GM18511 (cell line): ENCODE measurements at regions not wholly inside any gene's neighbourhood (a gene's known extent, or its start where the extent isn't known, plus 50 kb on each side); places are given as distances from the start of the nearest gene placed in this dataset.

Experiments used
- ATAC-seq: cut with Tn5 transposase; IDR thresholded peaks from one replicate; pipeline ENCODE4 v1.9.1; 2021; ENCODE audit warnings: mild to moderate bottlenecking, moderate library complexity; ENCODE audit not compliant: unreplicated experiment

- ATAC-seq, result no peak
These were observed 103.6 kb downstream of the ACKR3 start for GRCh38 chr2:236673126-236673822.

DNA sequence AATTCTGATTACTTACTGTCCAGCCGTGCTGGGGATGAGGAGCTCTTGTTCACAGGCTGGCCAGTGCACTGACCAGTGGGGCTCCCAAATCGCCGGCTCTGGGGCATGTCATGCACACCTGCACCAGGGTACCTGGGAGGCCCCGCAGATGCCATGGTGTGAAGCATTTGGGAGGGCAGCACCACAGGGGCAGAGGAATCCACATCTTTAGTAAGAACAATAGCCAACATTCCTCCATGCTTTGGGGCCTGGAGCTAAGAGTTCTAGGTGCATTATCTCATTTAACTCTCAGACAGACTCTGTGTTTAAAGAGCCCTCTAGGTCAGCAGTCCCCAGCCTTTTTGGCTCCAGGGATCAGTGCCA is 104.2 kb downstream of the ACKR3 start:
- ATAC-seq, result no peak

DNA sequence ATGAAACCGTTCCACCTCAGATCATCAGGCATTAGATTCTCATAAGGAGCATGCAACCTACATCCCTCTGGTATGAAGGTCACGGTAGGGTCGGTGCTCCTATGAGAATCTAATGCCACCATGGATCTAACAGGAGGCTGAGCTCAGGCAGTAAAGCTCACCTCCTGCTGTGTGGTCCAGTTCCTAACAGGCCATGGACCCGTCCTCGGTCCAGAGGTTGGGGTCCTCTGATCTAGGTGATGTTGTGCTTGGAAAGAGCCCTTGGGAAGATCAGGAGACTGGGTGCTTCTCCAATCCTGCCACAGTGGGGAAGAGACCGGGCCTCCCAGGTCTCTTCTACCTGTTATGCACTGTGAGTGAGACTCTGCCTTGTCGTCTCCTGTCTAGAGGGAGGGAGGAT is 104.6 kb downstream of the ACKR3 start:
- no peak for ATAC-seq

GRCh38 chr2:236674646-236675045 is 105.0 kb downstream of the ACKR3 start:
- no peak for ATAC-seq

DNA sequence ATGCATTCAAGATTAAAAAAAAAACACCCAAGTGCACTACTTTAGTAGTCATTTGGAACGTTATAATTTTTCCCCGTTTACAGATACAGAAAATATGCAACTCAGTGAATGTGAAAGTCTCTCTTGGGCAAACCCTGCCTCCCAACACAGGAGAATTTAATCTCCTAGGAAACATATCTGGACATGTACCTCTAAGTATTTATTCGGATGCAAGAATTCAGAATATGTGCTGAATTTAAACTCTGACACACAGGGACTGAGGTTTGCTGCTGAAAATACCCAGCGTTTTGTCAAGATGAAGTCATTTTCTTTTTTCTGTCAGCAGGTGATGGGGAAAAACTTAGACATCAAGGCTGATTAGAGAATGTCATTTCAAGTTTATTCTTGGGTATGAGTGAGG is 105.4 kb downstream of the ACKR3 start:
- ATAC-seq, result no peak

- ATAC-seq, result no peak
These were observed 105.9 kb downstream of the ACKR3 start for GRCh38 chr2:236675526-236675925.

GRCh38 chr2:236676136-236676873 is 106.7 kb downstream of the ACKR3 start:
- no peak for ATAC-seq

GRCh38 chr2:236677368-236677767 is 107.7 kb downstream of the ACKR3 start:
- ATAC-seq, result no peak

GRCh38 chr2:236678307-236678975 is 108.8 kb downstream of the ACKR3 start:
- no peak for ATAC-seq

GRCh38 chr2:236679884-236680860 is 110.5 kb downstream of the ACKR3 start:
- no peak for ATAC-seq

GRCh38 chr2:236682651-236683422 is 113.2 kb downstream of the ACKR3 start:
- ATAC-seq, result no peak

DNA sequence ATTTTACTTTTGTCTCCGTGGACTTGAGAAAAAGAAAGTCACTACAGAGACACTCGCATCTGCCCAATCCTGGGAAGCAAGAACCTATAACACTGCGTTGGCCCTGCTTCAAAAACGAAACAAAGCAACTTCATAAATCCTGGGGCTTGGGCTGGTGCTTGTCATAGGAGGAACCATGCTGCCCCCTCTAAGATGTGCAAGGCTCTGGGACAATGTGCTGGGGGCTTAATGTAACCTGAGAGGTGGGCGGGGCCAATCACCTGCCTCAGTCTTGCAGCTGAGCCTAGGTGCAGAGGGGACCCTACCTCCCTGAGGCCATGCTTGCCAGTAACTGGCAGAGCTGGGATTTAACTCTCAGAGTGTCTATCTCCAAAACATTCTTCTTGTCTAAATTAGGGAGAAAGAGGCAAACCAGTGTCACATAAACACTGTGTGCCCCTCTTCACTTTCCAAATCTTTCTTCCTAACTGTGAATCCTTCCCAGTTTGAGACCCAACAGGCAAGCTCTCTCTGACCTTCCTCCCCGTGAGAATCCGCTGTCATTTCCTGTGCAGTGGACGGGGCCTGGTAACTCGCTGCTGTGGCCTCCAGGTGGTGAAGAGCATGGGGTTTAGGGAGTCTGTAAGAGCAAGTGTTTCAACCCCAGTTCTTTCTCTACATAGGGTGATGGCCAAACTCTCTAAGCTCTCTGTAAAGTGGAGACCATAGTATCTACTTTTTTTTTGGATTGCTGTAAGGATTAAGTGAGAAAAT is 115.1 kb downstream of the ACKR3 start:
- ATAC-seq, result no peak

GRCh38 chr2:236685361-236685760 is 115.7 kb downstream of the ACKR3 start:
- ATAC-seq, result no peak

- no peak for ATAC-seq
These were observed 116.4 kb downstream of the ACKR3 start for GRCh38 chr2:236685979-236686520.

- ATAC-seq, result no peak
These were observed 116.9 kb downstream of the ACKR3 start for GRCh38 chr2:236686561-236686960.

- ATAC-seq, result no peak
These were observed 117.8 kb downstream of the ACKR3 start for GRCh38 chr2:236687296-236687965.

DNA sequence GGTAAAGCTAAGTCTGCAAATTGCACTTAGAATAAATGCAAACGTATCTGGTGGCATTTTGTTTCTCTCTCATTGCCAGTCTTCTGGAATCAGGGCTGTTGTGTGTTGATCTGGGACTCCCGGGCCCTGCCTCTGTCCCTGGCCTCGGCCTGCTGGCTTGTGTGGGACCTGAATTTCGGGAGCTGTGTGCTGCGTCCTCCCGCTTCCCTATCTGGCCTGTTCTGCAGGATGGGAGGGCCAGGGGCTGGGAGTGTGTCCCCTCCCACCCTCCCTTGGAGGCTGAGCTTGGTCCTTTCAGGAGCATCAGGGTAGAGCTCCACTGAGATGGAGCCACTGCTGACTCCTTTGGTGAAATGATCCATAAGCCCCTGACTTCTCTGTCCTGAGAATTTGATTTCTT is 118.5 kb downstream of the ACKR3 start:
- ATAC-seq, result no peak

DNA sequence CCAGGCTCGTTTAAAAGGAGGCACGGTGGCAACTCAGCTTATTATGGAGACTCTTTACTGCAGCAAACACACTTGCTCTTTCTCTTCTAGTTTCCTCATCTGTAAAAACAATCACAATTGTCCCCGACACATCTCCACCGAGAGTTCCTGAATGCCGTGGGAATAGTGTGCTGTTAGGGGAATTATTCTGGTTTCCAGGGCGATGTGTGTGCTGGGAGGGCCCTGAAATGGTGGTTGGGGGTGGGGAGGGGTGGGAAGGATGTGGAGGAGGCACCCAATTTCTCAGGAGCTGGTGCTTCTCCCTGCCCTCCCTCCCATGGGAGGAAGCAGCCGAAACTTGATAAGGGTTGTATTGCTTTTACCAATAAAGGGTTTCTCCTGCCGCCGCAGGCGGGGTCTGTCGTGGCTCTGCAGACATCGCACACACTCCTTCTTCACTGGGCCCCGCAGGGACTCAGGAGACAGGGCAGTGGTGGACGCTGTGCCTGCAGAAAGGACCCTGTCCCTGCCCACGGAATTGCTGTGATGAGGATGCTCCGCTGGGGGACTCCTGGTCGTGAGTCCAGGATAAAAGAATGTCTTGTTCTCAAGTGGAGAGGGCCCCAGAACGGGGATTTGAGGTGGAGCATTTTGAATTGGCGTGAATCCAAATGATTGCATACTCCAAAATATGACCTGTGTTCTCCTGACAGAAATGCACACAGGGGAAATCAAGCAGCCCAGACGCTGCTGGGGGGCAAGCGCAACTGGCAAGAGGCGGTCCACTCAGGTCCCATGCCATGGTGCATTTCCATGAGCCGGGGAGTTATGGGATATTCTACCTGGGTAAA is 119.2 kb downstream of the ACKR3 start:
- no peak for ATAC-seq
